ENCODE measurements at regions not wholly inside any gene's neighbourhood (a gene's known extent, or its start where the extent isn't known, plus 50 kb on each side); places are given as distances from the start of the nearest gene placed in this dataset.

DNA sequence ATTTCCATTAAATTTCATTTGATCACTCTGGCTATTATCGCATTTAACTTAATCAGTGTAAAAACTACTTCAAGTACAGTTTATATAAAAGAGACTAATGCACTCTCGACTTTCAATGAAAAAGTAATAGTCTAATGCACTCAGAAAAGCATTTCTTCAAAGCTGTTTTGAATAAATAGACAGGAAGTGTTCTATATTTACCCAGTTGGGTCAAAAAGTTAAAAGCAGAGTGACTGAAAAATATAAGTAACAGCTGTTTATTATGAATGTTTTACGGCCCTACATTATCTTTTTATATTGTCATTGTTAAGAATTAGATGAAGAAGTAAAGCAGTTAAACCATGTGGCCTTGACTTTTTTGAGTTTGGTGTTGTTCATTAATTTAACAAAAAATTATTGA is 391.8 kb downstream of the ZPLD1 start:
- TF ChIP-seq, protein P1, sequence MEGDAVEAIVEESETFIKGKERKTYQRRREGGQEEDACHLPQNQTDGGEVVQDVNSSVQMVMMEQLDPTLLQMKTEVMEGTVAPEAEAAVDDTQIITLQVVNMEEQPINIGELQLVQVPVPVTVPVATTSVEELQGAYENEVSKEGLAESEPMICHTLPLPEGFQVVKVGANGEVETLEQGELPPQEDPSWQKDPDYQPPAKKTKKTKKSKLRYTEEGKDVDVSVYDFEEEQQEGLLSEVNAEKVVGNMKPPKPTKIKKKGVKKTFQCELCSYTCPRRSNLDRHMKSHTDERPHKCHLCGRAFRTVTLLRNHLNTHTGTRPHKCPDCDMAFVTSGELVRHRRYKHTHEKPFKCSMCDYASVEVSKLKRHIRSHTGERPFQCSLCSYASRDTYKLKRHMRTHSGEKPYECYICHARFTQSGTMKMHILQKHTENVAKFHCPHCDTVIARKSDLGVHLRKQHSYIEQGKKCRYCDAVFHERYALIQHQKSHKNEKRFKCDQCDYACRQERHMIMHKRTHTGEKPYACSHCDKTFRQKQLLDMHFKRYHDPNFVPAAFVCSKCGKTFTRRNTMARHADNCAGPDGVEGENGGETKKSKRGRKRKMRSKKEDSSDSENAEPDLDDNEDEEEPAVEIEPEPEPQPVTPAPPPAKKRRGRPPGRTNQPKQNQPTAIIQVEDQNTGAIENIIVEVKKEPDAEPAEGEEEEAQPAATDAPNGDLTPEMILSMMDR (IDR thresholded peaks at IDR 0.05; ENCODE audit: insufficient read depth, low read length): no peak
- TF ChIP-seq SPI1 (IDR thresholded peaks at IDR 0.05; ENCODE audit: borderline replicate concordance, low read depth): no peak
- TF ChIP-seq REST (IDR thresholded peaks at IDR 0.05; ENCODE audit: insufficient replicate concordance, low read depth): no peak
- no peak for TF ChIP-seq POLR2AphosphoS5 (IDR thresholded peaks at IDR 0.05; ENCODE audit: low read depth)
- no peak for TF ChIP-seq GABPA (IDR thresholded peaks at IDR 0.05; ENCODE audit: low read depth)

Data from HL-60 (cell line).